ENCODE measurements at regions not wholly inside any gene's neighbourhood (a gene's known extent, or its start where the extent isn't known, plus 50 kb on each side); places are given as distances from the start of the nearest gene placed in this dataset.
A peak's percentile ranks its signal among the peaks of the same experiment; 100 is the strongest.
"Not testable (repeated sequence)": the region's sequence is repeated elsewhere in the genome, so short reads cannot be mapped to it uniquely, and the experiment has no call there.

GRCh38 chr2:44051593-44052347 is 56.0 kb upstream of the LRPPRC start:
- intact Hi-C loops (cut with DNase I): no loop called here
- DNase-seq (ENCODE audit: low spot score): no peak
- ATAC-seq: no peak

GRCh38 chr2:44052584-44052983 is 56.8 kb upstream of the LRPPRC start:
- intact Hi-C loops (cut with DNase I): no loop called here
- ATAC-seq: no peak

GRCh38 chr2:44053052-44053451 is 57.3 kb upstream of the LRPPRC start:
- intact Hi-C loops (cut with DNase I): no loop called here
- ATAC-seq (no peak), DNase-seq (ENCODE audit: low spot score) (no peak)

More at GRCh38 chr2:44052584-44052983, 56.8 kb upstream of the LRPPRC start:
- DNase-seq (ENCODE audit: low spot score): no peak

- DNase-seq (ENCODE audit: low spot score): no peak
- intact Hi-C loops (cut with DNase I): no loop called here
- no peak for ATAC-seq
These were observed 57.7 kb upstream of the LRPPRC start for GRCh38 chr2:44053456-44053855.

GRCh38 chr2:44055229-44055628 is 59.4 kb upstream of the LRPPRC start:
- no peak for ATAC-seq
- DNase-seq (ENCODE audit: low spot score): no peak
- intact Hi-C loops (cut with DNase I): no loop called here

- intact Hi-C loops (cut with DNase I): no loop called here
- no peak for ATAC-seq
These were observed 59.9 kb upstream of the LRPPRC start for GRCh38 chr2:44055664-44056063.

GRCh38 chr2:44056947-44057346 is 61.2 kb upstream of the LRPPRC start:
- ATAC-seq (no peak), DNase-seq (ENCODE audit: low spot score) (no peak)
- intact Hi-C loops (cut with DNase I): no loop called here

More at GRCh38 chr2:44055664-44056063, 59.9 kb upstream of the LRPPRC start:
- DNase-seq (ENCODE audit: low spot score): no peak

GRCh38 chr2:44060286-44060685 is 64.5 kb upstream of the LRPPRC start:
- intact Hi-C loops (cut with DNase I); DNase-seq (ENCODE audit: low spot score); ATAC-seq: not testable (repeated sequence)

- intact Hi-C loops (cut with DNase I): no loop called here
- no peak for DNase-seq (ENCODE audit: low spot score)
- ATAC-seq: no peak
These were observed 65.2 kb upstream of the LRPPRC start for GRCh38 chr2:44060990-44061389.

GRCh38 chr2:44061469-44061868 is 65.7 kb upstream of the LRPPRC start:
- intact Hi-C loops (cut with DNase I): no loop called here
- ATAC-seq (no peak), DNase-seq (ENCODE audit: low spot score) (no peak)

- ATAC-seq: no peak
- intact Hi-C loops (cut with DNase I): no loop called here
These were observed 66.1 kb upstream of the LRPPRC start for GRCh38 chr2:44061876-44062275.

GRCh38 chr2:44063033-44063432 is 67.2 kb upstream of the LRPPRC start:
- no peak for DNase-seq (ENCODE audit: low spot score)
- ATAC-seq: no peak
- intact Hi-C loops (cut with DNase I): no loop called here

More at GRCh38 chr2:44061876-44062275, 66.1 kb upstream of the LRPPRC start:
- no peak for DNase-seq (ENCODE audit: low spot score)

- DNase-seq (ENCODE audit: low spot score); intact Hi-C loops (cut with DNase I); ATAC-seq: not testable (repeated sequence)
These were observed 68.5 kb upstream of the LRPPRC start for GRCh38 chr2:44064281-44064680.

- ATAC-seq; intact Hi-C loops (cut with DNase I); DNase-seq (ENCODE audit: low spot score): not testable (repeated sequence)
These were observed 71.4 kb upstream of the LRPPRC start for GRCh38 chr2:44067012-44067790.

- ATAC-seq; DNase-seq (ENCODE audit: low spot score); intact Hi-C loops (cut with DNase I): not testable (repeated sequence)
These were observed 72.0 kb upstream of the LRPPRC start for GRCh38 chr2:44067791-44068181.

GRCh38 chr2:44071454-44072046 is 75.8 kb upstream of the LRPPRC start:
- DNase-seq (ENCODE audit: low spot score) (no peak), ATAC-seq (no peak)

GRCh38 chr2:44073667-44074066 is 77.9 kb upstream of the LRPPRC start:
- ATAC-seq; DNase-seq (ENCODE audit: low spot score); intact Hi-C loops (cut with DNase I): not testable (repeated sequence)

More at GRCh38 chr2:44071454-44072046, 75.8 kb upstream of the LRPPRC start:
- intact Hi-C loops (cut with DNase I): no loop called here

- intact Hi-C loops (cut with DNase I); ATAC-seq: not testable (repeated sequence)
These were observed 79.0 kb upstream of the LRPPRC start for GRCh38 chr2:44074795-44075194.

GRCh38 chr2:44075541-44075940 is 79.8 kb upstream of the LRPPRC start:
- no peak for DNase-seq (ENCODE audit: low spot score)
- intact Hi-C loops (cut with DNase I): no loop called here

More at GRCh38 chr2:44074795-44075194, 79.0 kb upstream of the LRPPRC start:
- not testable (repeated sequence) for DNase-seq (ENCODE audit: low spot score)

More at GRCh38 chr2:44075541-44075940, 79.8 kb upstream of the LRPPRC start:
- peak; percentile 79 for ATAC-seq

Measured in sciatic nerve (tissue), 2 donors.